IMR-90 (cell line): ENCODE measurements at regions not wholly inside any gene's neighbourhood (a gene's known extent, or its start where the extent isn't known, plus 50 kb on each side); places are given as distances from the start of the nearest gene placed in this dataset.

Source experiments
- ATAC-seq: fragments of 200-7000 bp; cut with Tn5 transposase; 2 replicates; pipeline ENCODE4 v1.9.1; 2020; ENCODE audit warnings: low read depth, mild to moderate bottlenecking, moderate library complexity
- BruUV-seq: library from RNA; stranded (reverse); fragments of 400-500 nt; replicated peaks from 2 replicates; lab custom pipeline; 2021; lab: Mats Ljungman, UMichigan
- CTCF ChIA-PET: fragments of 300-600 bp; formaldehyde crosslinking; extraction: SDS; loops from one replicate; lab custom pipeline; 2021; ENCODE audit warnings: antibody characterized with exemption; lab: Yijun Ruan, JAX
- POLR2A ChIA-PET: fragments of 300-600 bp; sonication (Branson Sonifier 250); formaldehyde crosslinking; loops from one replicate; lab custom pipeline; 2022; ENCODE audit warnings: antibody characterized with exemption; ENCODE audit not compliant: unreplicated experiment; lab: Charles Lee
- DNase-seq: peaks from one replicate; pipeline ENCODE4 v3.0.0; 2013
- H2AFZ ChIP-seq: replicated peaks from 2 replicates; pipeline ENCODE3; 2013; ENCODE audit warnings: low read length, mild to moderate bottlenecking; ENCODE audit not compliant: poor library complexity
- H2AK5ac ChIP-seq: 2 replicates; pipeline ENCODE4 v1.6.1; 2013; ENCODE audit warnings: low read depth, low read length, inconsistent platforms
- H2AK9ac ChIP-seq: replicated peaks from 2 replicates; pipeline ENCODE3; 2013; ENCODE audit warnings: mild to moderate bottlenecking, low read depth, low read length, moderate library complexity; ENCODE audit not compliant: poor library complexity
- H2BK120ac ChIP-seq: 2 replicates; pipeline ENCODE4 v1.6.1; 2013; ENCODE audit warnings: low read depth, low read length, inconsistent platforms
- H2BK15ac ChIP-seq: 3 replicates; pipeline ENCODE4 v1.6.1; 2013; ENCODE audit warnings: low read depth, low read length, inconsistent platforms
- H2BK20ac ChIP-seq: 2 replicates; pipeline ENCODE4 v1.6.1; 2013; ENCODE audit warnings: low read depth, mild to moderate bottlenecking, inconsistent platforms, low read length, moderate library complexity
- H2BK5ac ChIP-seq: 2 replicates; pipeline ENCODE4 v1.6.1; 2013; ENCODE audit warnings: mild to moderate bottlenecking, low read depth, low read length, inconsistent platforms; ENCODE audit not compliant: poor library complexity, severe bottlenecking
- H3K14ac ChIP-seq: replicated peaks from 2 replicates; pipeline ENCODE4 v1.6.1; 2013; ENCODE audit warnings: low read depth, low read length, inconsistent platforms
- H3K18ac ChIP-seq: 2 replicates; pipeline ENCODE4 v1.6.1; 2013; ENCODE audit warnings: low read depth, low read length, control low read depth
- H3K23ac ChIP-seq: 2 replicates; pipeline ENCODE4 v1.6.1; 2013; ENCODE audit warnings: low read depth, low read length, inconsistent platforms
- H3K27ac ChIP-seq: 2 replicates; pipeline ENCODE4 v1.5.1; 2013; ENCODE audit warnings: mild to moderate bottlenecking, control low read depth, low read length; ENCODE audit not compliant: insufficient read depth
- H3K27me3 ChIP-seq: 2 replicates; pipeline ENCODE4 v1.6.1; 2013; ENCODE audit warnings: low read length; ENCODE audit not compliant: control insufficient read depth, insufficient read depth
- H3K36me3 ChIP-seq: 2 replicates; pipeline ENCODE4 v1.6.1; 2013; ENCODE audit warnings: low read length, mixed read lengths; ENCODE audit not compliant: control insufficient read depth, insufficient read depth
- H3K4ac ChIP-seq: 2 replicates; pipeline ENCODE4 v1.6.1; 2013; ENCODE audit warnings: low read depth, low read length, inconsistent platforms
- H3K4me1 ChIP-seq: 2 replicates; pipeline ENCODE4 v1.6.1; 2013; ENCODE audit warnings: low read length, mixed read lengths; ENCODE audit not compliant: control insufficient read depth, insufficient read depth
- H3K4me2 ChIP-seq: 2 replicates; pipeline ENCODE4 v1.6.1; 2013; ENCODE audit warnings: low read depth, mild to moderate bottlenecking, control low read depth, low read length, moderate library complexity
- H3K4me3 ChIP-seq: 2 replicates; pipeline ENCODE4 v1.5.1; 2013; ENCODE audit warnings: low read depth, mild to moderate bottlenecking, control low read depth, low read length, moderate library complexity; ENCODE audit not compliant: insufficient read depth
- H3K56ac ChIP-seq: 2 replicates; pipeline ENCODE4 v1.6.1; 2013; ENCODE audit warnings: low read length, inconsistent platforms; ENCODE audit not compliant: insufficient read depth; ENCODE audit errors: extremely low read depth
- H3K79me1 ChIP-seq, 2 experiments: 2 replicates each; pipeline ENCODE4 v1.6.1; 2013; ENCODE audit warnings: low read length in 2 of 2, inconsistent platforms in 1 of 2, low read depth in 1 of 2
- H3K9ac ChIP-seq: 2 replicates; pipeline ENCODE4 v1.6.1; 2013; ENCODE audit warnings: low read depth, low read length, control low read depth
- H3K9me1 ChIP-seq: 2 replicates; pipeline ENCODE4 v1.6.1; 2013; ENCODE audit warnings: low read length, inconsistent platforms; ENCODE audit not compliant: insufficient read depth
- H3K9me3 ChIP-seq: 2 replicates; pipeline ENCODE4 v1.6.1; 2013; ENCODE audit warnings: low read length; ENCODE audit not compliant: control insufficient read depth, insufficient read depth
- H4K20me1 ChIP-seq: 2 replicates; pipeline ENCODE4 v1.6.1; 2013; ENCODE audit warnings: low read length, inconsistent platforms; ENCODE audit not compliant: insufficient read depth
- H4K5ac ChIP-seq: 2 replicates; pipeline ENCODE4 v1.6.1; 2013; ENCODE audit warnings: mild to moderate bottlenecking, low read depth, low read length, control low read depth
- H4K8ac ChIP-seq, 2 experiments: 2 replicates each; pipeline ENCODE4 v1.6.1; 2013; ENCODE audit warnings: low read depth in 2 of 2, low read length in 2 of 2, control low read depth in 1 of 2, inconsistent platforms in 1 of 2
- H4K91ac ChIP-seq: 2 replicates; pipeline ENCODE4 v1.6.1; 2013; ENCODE audit warnings: low read depth, low read length, inconsistent platforms; ENCODE audit not compliant: insufficient read depth
- BHLHE40 ChIP-seq: fragments of 150-350 bp; IDR thresholded peaks from 2 replicates; pipeline ENCODE4 v1.6.1; 2016; ENCODE audit warnings: mild to moderate bottlenecking, low read depth, low read length
- CEBPB ChIP-seq: IDR thresholded peaks from 2 replicates; pipeline ENCODE4 v1.6.1; 2012; ENCODE audit warnings: low read depth, low read length, improper control_type of control experiment
- CTCF ChIP-seq: conservative IDR thresholded peaks from 2 replicates; pipeline ENCODE4 v1.5.1; 2012; ENCODE audit warnings: mild to moderate bottlenecking, low read depth, low read length, improper control_type of control experiment
- MAFK ChIP-seq: IDR thresholded peaks from 2 replicates; pipeline ENCODE4 v1.6.1; 2012; ENCODE audit warnings: low read depth, low read length, improper control_type of control experiment
- MAZ ChIP-seq: IDR thresholded peaks from 2 replicates; pipeline ENCODE4 v1.6.1; 2012; ENCODE audit warnings: low read depth, mild to moderate bottlenecking, low read length, improper control_type of control experiment, moderate library complexity, borderline replicate concordance
- MXI1 ChIP-seq: IDR thresholded peaks from 2 replicates; pipeline ENCODE4 v1.6.1; 2012; ENCODE audit warnings: low read depth, mild to moderate bottlenecking, low read length, moderate library complexity, borderline replicate concordance
- NFE2L2 ChIP-seq: fragments of 150-350 bp; IDR thresholded peaks from 2 replicates; pipeline ENCODE4 v1.6.1; 2016; ENCODE audit warnings: low read depth, mild to moderate bottlenecking, low read length
- RAD21 ChIP-seq: IDR thresholded peaks from 2 replicates; pipeline ENCODE4 v1.6.1; 2012; ENCODE audit warnings: low read length, improper control_type of control experiment
- RCOR1 ChIP-seq: IDR thresholded peaks from 2 replicates; pipeline ENCODE4 v1.6.1; 2012; ENCODE audit warnings: mild to moderate bottlenecking, low read length, improper control_type of control experiment; ENCODE audit not compliant: insufficient replicate concordance
- RFX5 ChIP-seq: IDR thresholded peaks from 2 replicates; pipeline ENCODE4 v1.8.0; 2012; ENCODE audit warnings: low read depth, mild to moderate bottlenecking, low read length, moderate library complexity
- SMC3 ChIP-seq: fragments of 150-350 bp; IDR thresholded peaks from 2 replicates; pipeline ENCODE4 v1.6.1; 2016; ENCODE audit warnings: low read depth, mild to moderate bottlenecking, antibody characterized with exemption, low read length, moderate library complexity
- WGBS, 2 experiments: methylation state at CpG; one replicate each; pipeline versions ENCODE4 v1.1.5 to v1.1.7; 2013; ENCODE audit warnings: missing lambda C conversion rate in 2 of 2; ENCODE audit not compliant: insufficient read length in 1 of 2; ENCODE audit errors: extremely low coverage in 2 of 2; 5-methylcytosine and 5-hydroxymethylcytosine counted together
- dilution Hi-C: fragments of 300-500 bp; cut with HindIII; formaldehyde crosslinking; loops from one replicate; pipeline ENCODE4 v1.14.3; 2018; ENCODE audit warnings: low sequenced_read_pairs; ENCODE audit not compliant: unreplicated experiment
- in situ Hi-C: fragments of 300-500 bp; cut with MboI; formaldehyde crosslinking; loops from 3 replicates; pipeline ENCODE4 v1.14.3; 2019; ENCODE audit warnings: low sequenced_read_pairs, inconsistent platforms, mixed read lengths
- intact Hi-C: fragments of 100-400 bp; cut with micrococcal nuclease; formaldehyde crosslinking; loops from 2 replicates; pipeline ENCODE4 v1.10.0; 2022
- TF ChIP-seq, protein P1 (sequence below): fragments of 150-350 bp; IDR thresholded peaks from 2 replicates; pipeline ENCODE4 v1.6.1; 2017; ENCODE audit warnings: mild to moderate bottlenecking, antibody characterized with exemption, low read length, low read depth
- TF ChIP-seq, protein P2 (sequence below): fragments of 150-350 bp; IDR thresholded peaks from 2 replicates; pipeline ENCODE4 v1.6.1; 2016; ENCODE audit warnings: low read depth, mild to moderate bottlenecking, low read length, moderate library complexity, borderline replicate concordance

GRCh38 chr2:48112911-48113680 is 201.4 kb upstream of the FOXN2 start:
- H3K79me1 ChIP-seq, result no peaks in the 10 kb centered on the region
- ATAC-seq, result no peak
- no peak overlapping the region for H3K4me3 ChIP-seq
- 67% methylated on average over 1 of the region's 5 CpGs; no CpG with 5 or more reads in 1 of the 2 experiments for WGBS, 2 experiments
- CTCF ChIA-PET, result no interaction called here
- in situ Hi-C loops (no loop called here), dilution Hi-C loops (no loop called here), intact Hi-C loops (no loop called here)
- no peaks in the 10 kb centered on the region for H3K36me3 ChIP-seq
- H3K14ac ChIP-seq, result no peak overlapping the region
- H3K18ac ChIP-seq, result no peak overlapping the region
- H2AFZ ChIP-seq, result peak overlapping the region; percentile 4
- no peak overlapping the region for H2BK5ac ChIP-seq
- peaks cover 10% of the 10 kb centered on the region for H3K4me1 ChIP-seq
- H2AK5ac ChIP-seq, result peak overlapping the region; percentile 6; the same call in 1 of the 2 replicates
- peak overlapping the region; percentile 51 for H2BK120ac ChIP-seq
- no peak overlapping the region for H2AK9ac ChIP-seq
- H3K56ac ChIP-seq, result no peak overlapping the region
- TF ChIP-seq RCOR1, result no peak
- TF ChIP-seq, protein P1, sequence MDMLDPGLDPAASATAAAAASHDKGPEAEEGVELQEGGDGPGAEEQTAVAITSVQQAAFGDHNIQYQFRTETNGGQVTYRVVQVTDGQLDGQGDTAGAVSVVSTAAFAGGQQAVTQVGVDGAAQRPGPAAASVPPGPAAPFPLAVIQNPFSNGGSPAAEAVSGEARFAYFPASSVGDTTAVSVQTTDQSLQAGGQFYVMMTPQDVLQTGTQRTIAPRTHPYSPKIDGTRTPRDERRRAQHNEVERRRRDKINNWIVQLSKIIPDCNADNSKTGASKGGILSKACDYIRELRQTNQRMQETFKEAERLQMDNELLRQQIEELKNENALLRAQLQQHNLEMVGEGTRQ, result no peak
- no peak for TF ChIP-seq BHLHE40
- no peak for TF ChIP-seq SMC3
- TF ChIP-seq RAD21, result no peak
- TF ChIP-seq, protein P2, sequence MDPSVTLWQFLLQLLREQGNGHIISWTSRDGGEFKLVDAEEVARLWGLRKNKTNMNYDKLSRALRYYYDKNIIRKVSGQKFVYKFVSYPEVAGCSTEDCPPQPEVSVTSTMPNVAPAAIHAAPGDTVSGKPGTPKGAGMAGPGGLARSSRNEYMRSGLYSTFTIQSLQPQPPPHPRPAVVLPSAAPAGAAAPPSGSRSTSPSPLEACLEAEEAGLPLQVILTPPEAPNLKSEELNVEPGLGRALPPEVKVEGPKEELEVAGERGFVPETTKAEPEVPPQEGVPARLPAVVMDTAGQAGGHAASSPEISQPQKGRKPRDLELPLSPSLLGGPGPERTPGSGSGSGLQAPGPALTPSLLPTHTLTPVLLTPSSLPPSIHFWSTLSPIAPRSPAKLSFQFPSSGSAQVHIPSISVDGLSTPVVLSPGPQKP, result no peak
- no peak for TF ChIP-seq CTCF
- TF ChIP-seq CEBPB, result no peak; the same call in 1 of the 2 replicates
- no peak for TF ChIP-seq MAZ
- no peak for TF ChIP-seq MAFK
- no peak for TF ChIP-seq RFX5
- no peak for TF ChIP-seq MXI1
- TF ChIP-seq NFE2L2, result no peak
- H4K91ac ChIP-seq, result no peak overlapping the region
- POLR2A ChIA-PET, result no interaction called here
- no peaks in the 10 kb centered on the region for H3K9me3 ChIP-seq
- H3K9ac ChIP-seq, result no peak overlapping the region
- peak overlapping the region; percentile 54; the same call in 1 of the 2 replicates for H3K4ac ChIP-seq
- no peak overlapping the region for H3K4me2 ChIP-seq
- H2BK15ac ChIP-seq, result 0 out of 3 replicates have a peak overlapping the region, but pooled peaks have one; percentile 0
- no peaks in the 10 kb centered on the region for H3K27me3 ChIP-seq
- H2BK20ac ChIP-seq, result no peak overlapping the region
- H4K20me1 ChIP-seq, result no peaks in the 10 kb centered on the region; the same call in 1 of the 2 replicates
- H4K8ac ChIP-seq, result no peak overlapping the region
- DNase-seq, result peak; percentile 17
- no peak overlapping the region for H3K27ac ChIP-seq
- no peak overlapping the region for H4K5ac ChIP-seq
- H3K9me1 ChIP-seq, result 0 out of 2 replicates have a peak, but pooled peaks cover 3% of the 10 kb centered on the region
- no TSS peak for BruUV-seq
- peak overlapping the region; percentile 21; the same call in 1 of the 2 replicates for H3K23ac ChIP-seq
